Neural progenitor cell (in vitro differentiated cells): ENCODE measurements at regions not wholly inside any gene's neighbourhood (a gene's known extent, or its start where the extent isn't known, plus 50 kb on each side); places are given as distances from the start of the nearest gene placed in this dataset.

ENCODE experiments used
- CTCF ChIP-seq: fragments of 200-600 bp; sonication (generic); IDR thresholded peaks from 2 replicates; pipeline ENCODE4 v1.5.1; 2017; ENCODE audit warnings: antibody characterized with exemption, mild to moderate bottlenecking
- EZH2 ChIP-seq: fragments of 200-600 bp; sonication (generic); IDR thresholded peaks from 2 replicates; pipeline ENCODE4 v1.6.1; 2017; ENCODE audit warnings: antibody characterized with exemption, mild to moderate bottlenecking, moderate library complexity
- EZH2phosphoT487 ChIP-seq: fragments of 200-600 bp; sonication (generic); IDR thresholded peaks from 2 replicates; pipeline ENCODE4 v1.6.1; 2017; ENCODE audit warnings: antibody characterized with exemption

DNA sequence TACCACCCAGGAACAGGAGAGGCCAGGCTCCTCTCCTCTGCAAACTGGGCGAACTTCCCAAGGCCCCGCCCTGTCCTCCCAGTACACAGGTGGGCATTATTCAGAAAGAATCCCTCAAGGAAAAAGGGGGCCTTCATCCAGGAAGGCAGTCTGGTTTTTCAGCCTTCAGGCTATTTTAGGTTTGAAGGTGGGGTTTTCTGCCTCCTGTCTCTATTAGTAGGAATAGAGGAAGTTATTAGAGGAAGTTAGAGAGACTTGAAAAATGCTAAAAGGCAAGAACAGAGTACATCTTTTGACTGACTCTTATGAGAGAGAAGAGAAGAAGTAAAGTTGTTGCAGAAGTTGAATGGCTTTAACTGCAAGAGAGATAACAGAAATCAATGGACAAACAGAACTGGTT is 250.9 kb upstream of the SORCS1 start:
- TF ChIP-seq CTCF (no peak), EZH2 (no peak), EZH2phosphoT487 (no peak)
